B cell (primary cell): ENCODE measurements at regions not wholly inside any gene's neighbourhood (a gene's known extent, or its start where the extent isn't known, plus 50 kb on each side); places are given as distances from the start of the nearest gene placed in this dataset.
"Not testable (repeated sequence)": the region's sequence is repeated elsewhere in the genome, so short reads cannot be mapped to it uniquely, and the experiment has no call there.

Experiments
- ATAC-seq: fragments of 200-7000 bp; cut with Tn5 transposase; one replicate; pipeline ENCODE4 v1.10.0; 2021; ENCODE audit warnings: low read depth, mild to moderate bottlenecking, moderate number of reproducible peaks, moderate library complexity
- CTCF ChIA-PET: fragments of 350-600 bp; sonication (Branson Sonifier 250); formaldehyde crosslinking; loops from one replicate; lab custom pipeline; 2021; ENCODE audit warnings: antibody characterized with exemption, inconsistent platforms; lab: Charles Lee
- POLR2A ChIA-PET: fragments of 350-600 bp; sonication (Branson Sonifier 250); formaldehyde crosslinking; loops from one replicate; lab custom pipeline; 2021; ENCODE audit warnings: antibody characterized with exemption; lab: Charles Lee
- DNase-seq: peaks from one replicate; pipeline ENCODE4 v3.0.0; 2013
- H2AFZ ChIP-seq: 2 replicates; pipeline ENCODE4 v1.6.1; 2012; ENCODE audit warnings: mild to moderate bottlenecking, low read depth, low read length; ENCODE audit not compliant: insufficient read depth, poor library complexity, severe bottlenecking
- H3K27ac ChIP-seq, 2 donors: 1 replicate in 1 of 2; 2 replicates in 1 of 2; pipeline ENCODE4 v1.5.1; 2012 to 2013; ENCODE audit warnings: low read length in 2 of 2, mild to moderate bottlenecking in 2 of 2, moderate library complexity in 1 of 2
- H3K27me3 ChIP-seq, 4 experiments: fragments of 200-600 bp in 1 of 4; sonication (generic) in 1 of 4; replicated peaks in 1 of 4; 1 replicate in 2 of 4; 2 replicates in 2 of 4; pipeline versions ENCODE4 v1.6.1 to v1.7.0; 2013 to 2016; ENCODE audit warnings: low read length in 3 of 4, mild to moderate bottlenecking in 2 of 4, mixed read lengths in 1 of 4, moderate library complexity in 1 of 4; ENCODE audit not compliant: insufficient read depth in 4 of 4, control insufficient read depth in 3 of 4; ENCODE audit errors: control extremely low read depth in 1 of 4
- H3K36me3 ChIP-seq, 2 experiments: replicated peaks in 1 of 2; 1 replicate in 1 of 2; 2 replicates in 1 of 2; pipeline versions ENCODE4 v1.6.1 to v1.7.1; 2013; ENCODE audit warnings: low read length in 1 of 2; ENCODE audit not compliant: insufficient read depth in 2 of 2, control insufficient read depth in 1 of 2; ENCODE audit errors: control extremely low read depth in 1 of 2, extremely low read depth in 1 of 2
- H3K4me1 ChIP-seq, 2 donors: fragments of 200-600 bp in 1 of 2; sonication (generic) in 1 of 2; 1 replicate in 1 of 2; 2 replicates in 1 of 2; pipeline versions ENCODE4 v1.5.1 to v1.6.1; 2013 to 2017; ENCODE audit warnings: low read length in 2 of 2; ENCODE audit not compliant: control insufficient read depth in 2 of 2, insufficient read depth in 2 of 2
- H3K4me2 ChIP-seq: replicated peaks from 2 replicates; pipeline ENCODE3; 2012; ENCODE audit warnings: mild to moderate bottlenecking, low read depth, low read length; ENCODE audit not compliant: poor library complexity, severe bottlenecking
- H3K4me3 ChIP-seq, 5 experiments: fragments of 200-600 bp in 1 of 5; sonication (generic) in 1 of 5; 1 replicate in 3 of 5; 2 replicates in 2 of 5; pipeline versions ENCODE4 v1.5.1 to v1.7.0; 2011 to 2016; ENCODE audit warnings: low read length in 4 of 5, mild to moderate bottlenecking in 4 of 5, low read depth in 2 of 5, control low read depth in 1 of 5, moderate library complexity in 1 of 5; ENCODE audit not compliant: insufficient read depth in 1 of 5; ENCODE audit errors: control extremely low read depth in 1 of 5, extremely low read depth in 1 of 5
- H3K79me2 ChIP-seq: fragments of 200-600 bp; sonication (generic); one replicate; pipeline ENCODE4 v1.6.0; 2016; ENCODE audit warnings: low read length; ENCODE audit not compliant: control insufficient read depth, insufficient read depth
- H3K9ac ChIP-seq: fragments of 200-600 bp; sonication (generic); 2 replicates; pipeline ENCODE4 v1.6.1; 2017; ENCODE audit warnings: mild to moderate bottlenecking, low read length, moderate library complexity
- H3K9me3 ChIP-seq, 3 donors: one replicate each; pipeline versions ENCODE4 v1.6.1 to v1.7.1; 2013; ENCODE audit warnings: low read length in 2 of 3; ENCODE audit not compliant: control insufficient read depth in 2 of 3, insufficient read depth in 1 of 3; ENCODE audit errors: control extremely low read depth in 1 of 3
- H4K20me1 ChIP-seq: 2 replicates; pipeline ENCODE4 v1.6.0; 2012; ENCODE audit warnings: mild to moderate bottlenecking, low read length; ENCODE audit not compliant: insufficient read depth, control insufficient read depth, poor library complexity, severe bottlenecking
- H3K27ac Mint-ChIP-seq: one replicate; pipeline ENCODE4 v1.8.0; 2021; ENCODE audit warnings: mixed read lengths
- H3K27me3 Mint-ChIP-seq: one replicate; pipeline ENCODE4 v1.8.0; 2021; ENCODE audit warnings: mixed read lengths
- H3K4me1 Mint-ChIP-seq: one replicate; pipeline ENCODE4 v1.8.0; 2021; ENCODE audit warnings: mixed read lengths
- H3K4me3 Mint-ChIP-seq: one replicate; pipeline ENCODE4 v1.8.0; 2021; ENCODE audit warnings: mixed read lengths
- H3K9me3 Mint-ChIP-seq: one replicate; pipeline ENCODE4 v1.8.0; 2022; ENCODE audit warnings: mixed read lengths; ENCODE audit not compliant: insufficient read depth
- CTCF ChIP-seq: fragments of 200-600 bp; IDR thresholded peaks from one replicate; pipeline ENCODE4 v1.8.0; 2022; ENCODE audit warnings: antibody characterized with exemption, mild to moderate bottlenecking
- EZH2 ChIP-seq: IDR thresholded peaks from 2 replicates; pipeline ENCODE4 v1.6.1; 2012; ENCODE audit warnings: borderline replicate concordance, low read depth, mild to moderate bottlenecking, moderate library complexity, low read length; ENCODE audit not compliant: insufficient read depth, poor library complexity, severe bottlenecking
- WGBS: methylation state at CpG from one replicate; pipeline ENCODE4 v1.1.5; 2013; ENCODE audit warnings: missing lambda C conversion rate; ENCODE audit not compliant: insufficient coverage; 5-methylcytosine and 5-hydroxymethylcytosine counted together
- intact Hi-C: fragments of 100-400 bp; cut with micrococcal nuclease; formaldehyde crosslinking; loops from one replicate; pipeline ENCODE4 v1.10.0; 2022

GRCh38 chr5:128857076-128857677 is 108.1 kb upstream of the SLC27A6 start:
- CTCF ChIA-PET, result no interaction called here
- intact Hi-C loops, result no loop called here
- no peak overlapping the region for H3K4me3 Mint-ChIP-seq
- TF ChIP-seq EZH2 (no peak), CTCF (no peak)
- WGBS, result no CpG with 5 or more reads among the region's 3 CpGs
- Histone ChIP-seq H3K27ac (no peak overlapping the region), H3K4me3 (no peak overlapping the region), H3K36me3 (no peaks in the 10 kb centered on the region), H3K4me1 (no peaks in the 10 kb centered on the region), H3K79me2 (no peaks in the 10 kb centered on the region), H4K20me1 (no peaks in the 10 kb centered on the region), H3K4me2 (no peak overlapping the region), H3K27me3 (no peaks in the 10 kb centered on the region), H2AFZ (no peak overlapping the region), H3K9ac (no peak overlapping the region), H3K9me3 (peaks cover 0 to 5% (median 0%) of the 10 kb centered on the region in 3 donors)
- no peaks in the 10 kb centered on the region for H3K4me1 Mint-ChIP-seq
- ATAC-seq (no peak), DNase-seq (no peak)
- POLR2A ChIA-PET, result no interaction called here
- H3K27me3 Mint-ChIP-seq, result no peaks in the 10 kb centered on the region
- H3K9me3 Mint-ChIP-seq, result peaks cover 6% of the 10 kb centered on the region
- H3K27ac Mint-ChIP-seq, result no peak overlapping the region

- no peaks in the 10 kb centered on the region for H3K27me3 ChIP-seq
- ATAC-seq (no peak), DNase-seq (no peak)
- no peak overlapping the region for H3K4me3 ChIP-seq
- intact Hi-C loops, result no loop called here
- Mint-ChIP-seq H3K4me1 (no peaks in the 10 kb centered on the region), H3K4me3 (no peak overlapping the region), H3K27ac (no peak overlapping the region), H3K9me3 (peaks cover 6% of the 10 kb centered on the region), H3K27me3 (no peaks in the 10 kb centered on the region)
- POLR2A ChIA-PET, result no interaction called here
- H3K4me2 ChIP-seq, result no peak overlapping the region
- H3K36me3 ChIP-seq, result no peaks in the 10 kb centered on the region
- H4K20me1 ChIP-seq, result no peaks in the 10 kb centered on the region
- no peak for TF ChIP-seq CTCF
- no peak for TF ChIP-seq EZH2
- H3K9ac ChIP-seq, result no peak overlapping the region
- no peak overlapping the region for H2AFZ ChIP-seq
- CTCF ChIA-PET, result no interaction called here
- H3K79me2 ChIP-seq, result no peaks in the 10 kb centered on the region
- H3K9me3 ChIP-seq, result peaks cover 0 to 5% (median 0%) of the 10 kb centered on the region in 3 donors
- H3K4me1 ChIP-seq, result no peaks in the 10 kb centered on the region
- H3K27ac ChIP-seq, result no peak overlapping the region
- WGBS, result no CpG with 5 or more reads among the region's 1 CpG
These were observed 106.3 kb upstream of the SLC27A6 start for GRCh38 chr5:128858995-128859394.

- H3K4me3 ChIP-seq, H3K9ac ChIP-seq, intact Hi-C loops, H3K4me1 ChIP-seq, H3K27ac ChIP-seq, H3K9me3 ChIP-seq, POLR2A ChIA-PET, DNase-seq, H2AFZ ChIP-seq, H3K36me3 ChIP-seq, H3K27ac Mint-ChIP-seq, H3K9me3 Mint-ChIP-seq, H3K27me3 ChIP-seq, H3K79me2 ChIP-seq, CTCF ChIA-PET, ATAC-seq, H3K4me1 Mint-ChIP-seq, H3K27me3 Mint-ChIP-seq, H4K20me1 ChIP-seq, H3K4me2 ChIP-seq, H3K4me3 Mint-ChIP-seq: not testable (repeated sequence)
- 97% methylated on average over 15 of the region's 22 CpGs for WGBS
These were observed 104.1 kb upstream of the SLC27A6 start for GRCh38 chr5:128861155-128861554.
